ENCODE measurements at regions not wholly inside any gene's neighbourhood (a gene's known extent, or its start where the extent isn't known, plus 50 kb on each side); places are given as distances from the start of the nearest gene placed in this dataset.
"Not testable (repeated sequence)": the region's sequence is repeated elsewhere in the genome, so short reads cannot be mapped to it uniquely, and the experiment has no call there.

DNA sequence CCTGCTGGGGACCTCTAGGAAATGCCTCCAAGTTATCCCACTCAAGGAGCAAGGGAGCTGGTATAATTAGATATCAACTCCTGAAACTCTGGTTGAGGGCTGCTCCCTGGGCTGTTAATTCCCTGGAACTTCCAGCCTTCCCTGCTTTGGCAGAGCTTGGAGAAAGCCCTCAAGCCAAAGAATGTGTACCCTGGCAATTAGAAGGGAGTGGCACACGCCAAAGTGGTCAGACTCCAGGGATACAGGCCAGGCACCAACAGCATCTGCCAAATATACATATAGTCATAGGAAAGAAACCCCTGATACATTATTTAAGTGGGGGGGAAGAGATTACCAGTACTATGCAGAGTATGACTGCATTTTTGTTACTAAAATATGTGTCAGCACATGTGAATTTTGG, 616.8 kb downstream of the BCOR start:
- Histone ChIP-seq H3K4me1 (ENCODE audit: control insufficient read depth, insufficient read depth, low read length) (peaks cover 2% of the 10 kb centered on the region), H3K27me3 (replicated peaks; ENCODE audit: control insufficient read depth, insufficient read depth, low read length) (peaks cover 55% of the 10 kb centered on the region), H3K36me3 (ENCODE audit: control insufficient read depth, insufficient read depth, low read length, severe bottlenecking) (no peaks in the 10 kb centered on the region), H3K9me3 (ENCODE audit: control insufficient read depth, low read length) (peaks cover 13% of the 10 kb centered on the region), H3K4me3 (ENCODE audit: low read length) (no peak overlapping the region), H3K9ac (ENCODE audit: low read length) (no peak overlapping the region)
- DNase-seq (ENCODE audit: low read depth): no peak

DNA sequence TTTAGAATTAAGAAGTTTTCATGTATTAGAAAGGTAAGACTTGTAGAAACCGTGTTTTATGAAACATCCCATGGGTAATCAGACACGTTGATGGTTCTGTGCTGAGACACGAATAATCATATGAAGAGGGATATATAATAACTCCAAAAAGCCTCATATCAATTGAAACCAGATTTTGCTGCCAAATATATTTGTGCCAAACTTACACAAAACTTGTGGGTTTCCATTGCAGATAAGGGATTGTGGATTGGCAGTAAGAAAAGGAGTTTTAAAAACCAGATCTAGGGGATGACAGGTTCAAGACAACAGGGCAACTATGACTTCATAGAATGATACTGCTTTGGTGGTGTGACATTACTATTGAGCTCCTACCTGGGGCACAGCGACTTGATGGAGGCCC, 616.1 kb downstream of the BCOR start:
- no peak for DNase-seq (ENCODE audit: low read depth)

DNA sequence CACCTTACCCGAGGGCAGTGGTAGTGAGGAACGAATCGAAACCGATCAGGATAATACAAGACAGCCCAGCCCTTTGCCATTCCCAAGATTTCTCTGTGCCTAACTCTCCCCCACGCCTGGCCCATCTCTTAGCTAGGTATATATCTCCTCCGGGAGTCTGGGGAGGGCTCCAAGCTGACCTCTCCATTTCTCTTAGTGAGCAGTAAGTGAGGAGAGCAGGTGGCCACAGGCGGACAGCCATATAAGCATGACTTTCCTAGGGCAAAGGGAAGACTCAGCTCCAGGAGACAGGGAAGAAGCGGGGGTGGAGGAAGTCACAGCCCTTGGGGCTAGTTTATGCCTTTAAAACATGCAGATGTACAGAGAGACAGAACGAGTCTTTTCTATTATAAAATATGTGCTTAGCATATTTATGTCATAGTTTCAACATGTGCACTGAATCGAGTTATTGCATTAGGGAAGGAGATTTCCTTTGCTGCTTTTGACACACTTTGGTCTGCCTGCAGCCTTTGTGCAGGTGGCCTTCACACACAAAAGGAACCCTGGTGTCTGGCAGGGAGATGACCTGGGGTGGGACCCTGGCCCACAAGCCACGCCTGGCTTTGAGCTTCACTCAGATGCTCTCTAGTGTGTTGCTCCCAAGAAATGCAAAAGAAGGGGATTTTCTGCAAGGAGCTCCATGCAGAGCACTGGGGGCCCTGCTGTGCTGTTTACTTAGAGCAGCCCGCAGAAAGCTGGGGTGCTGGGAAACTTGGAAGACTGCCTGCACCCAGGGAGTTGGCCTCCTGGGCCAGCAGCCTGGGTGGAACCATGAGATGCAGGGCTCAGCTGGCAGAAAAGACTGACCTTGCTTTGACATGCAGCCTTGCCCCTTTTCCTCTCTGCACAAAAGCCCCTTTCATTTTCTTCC, 613.3 kb downstream of the BCOR start:
- Histone ChIP-seq H3K4me3 (ENCODE audit: low read length) (no peak overlapping the region), H3K36me3 (ENCODE audit: control insufficient read depth, insufficient read depth, low read length, severe bottlenecking) (no peaks in the 10 kb centered on the region), H3K4me1 (ENCODE audit: control insufficient read depth, insufficient read depth, low read length) (no peaks in the 10 kb centered on the region), H3K9ac (ENCODE audit: low read length) (no peak overlapping the region), H3K27me3 (replicated peaks; ENCODE audit: control insufficient read depth, insufficient read depth, low read length) (peaks cover 61% of the 10 kb centered on the region), H3K9me3 (ENCODE audit: control insufficient read depth, low read length) (peaks cover 18% of the 10 kb centered on the region)
- no peak for DNase-seq (ENCODE audit: low read depth)

More for the DNA sequence above, 616.1 kb downstream of the BCOR start:
- H3K4me3 ChIP-seq (ENCODE audit: low read length): no peak overlapping the region
- peaks cover under 1% of the 10 kb centered on the region for H3K4me1 ChIP-seq (ENCODE audit: control insufficient read depth, insufficient read depth, low read length)
- H3K9ac ChIP-seq (ENCODE audit: low read length): no peak overlapping the region
- H3K27me3 ChIP-seq (replicated peaks; ENCODE audit: control insufficient read depth, insufficient read depth, low read length): peaks cover 58% of the 10 kb centered on the region
- peaks cover 13% of the 10 kb centered on the region for H3K9me3 ChIP-seq (ENCODE audit: control insufficient read depth, low read length)
- no peaks in the 10 kb centered on the region for H3K36me3 ChIP-seq (ENCODE audit: control insufficient read depth, insufficient read depth, low read length, severe bottlenecking)

DNA sequence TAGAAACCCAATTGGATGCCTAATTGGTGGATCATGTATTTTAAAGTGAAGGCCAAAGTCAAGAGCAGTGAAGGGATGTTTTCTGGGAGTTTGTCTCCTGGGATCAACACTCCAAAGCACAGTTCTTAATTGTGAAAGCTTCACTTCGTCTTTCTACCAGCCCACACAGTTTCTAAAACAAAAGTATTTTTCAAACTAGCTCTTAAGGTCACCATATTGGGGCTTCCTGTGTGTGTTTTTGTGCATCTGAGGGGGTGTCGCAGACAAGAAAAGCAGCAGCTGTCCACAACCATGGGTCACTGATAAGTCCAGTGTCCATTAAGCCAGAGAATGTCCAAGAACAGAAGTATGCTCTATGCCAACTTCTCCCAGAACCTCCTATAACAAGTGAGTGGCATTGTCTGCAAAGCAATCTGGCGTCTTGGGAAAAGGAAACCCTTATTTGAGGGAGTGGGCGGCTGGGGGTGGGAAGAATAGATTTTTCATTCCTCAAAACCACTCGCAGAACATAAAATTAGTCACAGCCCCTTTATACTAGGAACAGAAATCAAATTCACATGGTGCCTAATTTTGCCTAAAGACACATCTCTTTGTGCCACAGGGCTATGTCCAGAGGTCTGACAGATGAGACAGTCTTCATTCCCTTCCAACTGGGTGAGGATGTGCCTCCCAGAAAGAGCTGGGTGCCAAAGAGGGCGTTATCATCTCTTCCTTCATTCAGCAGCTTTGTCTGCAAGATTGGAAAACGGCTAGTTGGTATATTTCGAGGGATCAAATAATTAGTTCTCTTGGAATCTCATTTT, 610.4 kb downstream of the BCOR start:
- no peak for DNase-seq (ENCODE audit: low read depth)
- no peaks in the 10 kb centered on the region for H3K4me1 ChIP-seq (ENCODE audit: control insufficient read depth, insufficient read depth, low read length)
- H3K4me3 ChIP-seq (ENCODE audit: low read length): no peak overlapping the region
- peaks cover 57% of the 10 kb centered on the region for H3K27me3 ChIP-seq (replicated peaks; ENCODE audit: control insufficient read depth, insufficient read depth, low read length)
- H3K9ac ChIP-seq (ENCODE audit: low read length): no peak overlapping the region
- peaks cover 18% of the 10 kb centered on the region for H3K9me3 ChIP-seq (ENCODE audit: control insufficient read depth, low read length)
- no peaks in the 10 kb centered on the region for H3K36me3 ChIP-seq (ENCODE audit: control insufficient read depth, insufficient read depth, low read length, severe bottlenecking)

DNA sequence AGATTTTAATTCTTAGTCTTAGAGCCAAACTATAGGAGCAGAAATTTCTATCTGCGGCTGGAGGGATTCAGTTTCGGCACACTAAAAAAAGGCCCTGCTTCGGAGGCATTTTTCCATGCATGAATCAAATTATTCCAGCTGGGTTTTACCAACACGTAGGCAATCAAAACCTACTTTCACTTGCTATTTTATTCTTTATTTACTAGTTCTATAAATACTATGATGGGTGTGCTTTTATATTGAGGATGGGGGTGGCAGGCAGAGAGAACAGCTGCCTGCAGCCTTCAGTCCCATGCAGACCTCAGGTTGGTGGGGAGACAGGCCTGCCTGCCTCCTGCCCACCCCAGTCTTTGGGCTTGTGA, 609.8 kb downstream of the BCOR start:
- Histone ChIP-seq H3K4me1 (ENCODE audit: control insufficient read depth, insufficient read depth, low read length) (no peaks in the 10 kb centered on the region), H3K9me3 (ENCODE audit: control insufficient read depth, low read length) (peaks cover 14% of the 10 kb centered on the region), H3K4me3 (ENCODE audit: low read length) (no peak overlapping the region), H3K9ac (ENCODE audit: low read length) (no peak overlapping the region), H3K27me3 (replicated peaks; ENCODE audit: control insufficient read depth, insufficient read depth, low read length) (peaks cover 52% of the 10 kb centered on the region), H3K36me3 (ENCODE audit: control insufficient read depth, insufficient read depth, low read length, severe bottlenecking) (no peaks in the 10 kb centered on the region)
- DNase-seq (ENCODE audit: low read depth): no peak

DNA sequence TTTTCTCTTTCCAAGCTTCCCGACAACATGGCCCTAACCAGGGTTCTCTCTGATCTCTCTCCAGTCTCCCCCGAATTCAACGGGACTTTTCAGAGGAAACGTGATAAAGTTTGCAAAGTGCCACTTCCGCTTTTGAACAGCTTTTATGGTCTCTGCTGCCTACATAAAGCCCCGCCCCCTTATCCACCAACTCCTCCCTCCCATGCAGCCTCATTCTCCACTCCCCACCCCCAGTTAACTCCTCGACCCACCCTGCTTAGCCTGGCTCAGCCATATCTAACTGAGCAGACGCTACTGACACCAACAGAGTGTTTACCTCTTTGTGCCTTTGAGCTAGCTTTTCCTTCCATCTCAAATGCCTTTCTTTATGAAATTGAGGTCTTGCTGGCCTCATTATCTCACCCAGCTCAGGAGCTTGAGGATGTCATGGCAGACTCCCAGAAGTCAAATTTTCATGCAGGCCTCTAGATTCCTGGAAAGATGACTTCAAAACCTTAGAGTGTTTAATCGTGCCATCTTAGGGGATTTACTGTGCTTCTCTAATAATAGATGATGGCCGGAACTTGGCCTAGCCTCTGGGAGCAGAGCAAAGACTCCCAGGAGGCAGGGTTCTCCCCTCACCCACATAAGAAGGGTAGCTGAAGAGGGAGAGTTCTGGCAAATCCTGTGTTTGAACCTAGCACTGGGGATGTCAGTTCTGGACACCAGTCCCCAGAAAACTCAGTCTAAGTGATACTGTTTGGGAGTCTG, 606.0 kb downstream of the BCOR start:
- no peak for DNase-seq (ENCODE audit: low read depth)
- H3K4me3 ChIP-seq (ENCODE audit: low read length): no peak overlapping the region
- H3K9ac ChIP-seq (ENCODE audit: low read length): no peak overlapping the region
- peaks cover 31% of the 10 kb centered on the region for H3K27me3 ChIP-seq (replicated peaks; ENCODE audit: control insufficient read depth, insufficient read depth, low read length)
- H3K4me1 ChIP-seq (ENCODE audit: control insufficient read depth, insufficient read depth, low read length): no peaks in the 10 kb centered on the region
- no peaks in the 10 kb centered on the region for H3K36me3 ChIP-seq (ENCODE audit: control insufficient read depth, insufficient read depth, low read length, severe bottlenecking)
- peaks cover 11% of the 10 kb centered on the region for H3K9me3 ChIP-seq (ENCODE audit: control insufficient read depth, low read length)

DNA sequence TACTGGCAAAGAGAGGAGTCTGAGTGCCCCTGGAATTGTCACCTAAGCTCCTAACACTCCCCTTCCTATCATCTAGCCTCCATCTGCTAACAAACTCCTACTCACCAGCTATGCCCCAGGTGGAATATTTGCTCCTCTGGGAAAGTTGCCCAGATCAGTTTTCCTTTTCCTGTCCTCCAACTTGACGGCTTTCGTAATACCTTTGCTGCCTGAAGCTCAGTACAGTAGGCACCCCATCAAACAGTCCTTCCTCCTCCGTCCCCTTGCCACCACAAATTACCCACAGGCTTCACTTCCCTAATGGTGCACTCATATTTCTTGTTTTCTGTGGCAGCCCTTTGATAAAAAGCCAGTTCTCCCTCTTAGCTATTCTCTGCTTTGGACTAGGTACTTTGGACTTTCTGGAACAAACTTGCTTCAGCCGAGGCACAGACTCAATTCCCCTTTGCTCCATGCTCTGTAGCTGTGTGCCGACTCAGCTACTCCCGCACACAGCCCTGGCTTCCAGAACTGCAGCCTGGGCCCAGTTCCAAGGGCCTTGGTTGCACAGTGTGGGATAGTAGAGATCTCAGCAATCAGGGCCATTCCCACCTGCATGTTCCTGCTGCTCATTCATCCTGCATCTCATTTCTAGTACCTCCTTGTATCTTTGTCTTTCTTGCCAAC, 605.1 kb downstream of the BCOR start:
- Histone ChIP-seq H3K4me1 (ENCODE audit: control insufficient read depth, insufficient read depth, low read length) (no peaks in the 10 kb centered on the region), H3K36me3 (ENCODE audit: control insufficient read depth, insufficient read depth, low read length, severe bottlenecking) (no peaks in the 10 kb centered on the region), H3K4me3 (ENCODE audit: low read length) (no peak overlapping the region), H3K9me3 (ENCODE audit: control insufficient read depth, low read length) (peaks cover 6% of the 10 kb centered on the region), H3K27me3 (replicated peaks; ENCODE audit: control insufficient read depth, insufficient read depth, low read length) (peaks cover 26% of the 10 kb centered on the region), H3K9ac (ENCODE audit: low read length) (no peak overlapping the region)
- DNase-seq (ENCODE audit: low read depth): no peak

DNA sequence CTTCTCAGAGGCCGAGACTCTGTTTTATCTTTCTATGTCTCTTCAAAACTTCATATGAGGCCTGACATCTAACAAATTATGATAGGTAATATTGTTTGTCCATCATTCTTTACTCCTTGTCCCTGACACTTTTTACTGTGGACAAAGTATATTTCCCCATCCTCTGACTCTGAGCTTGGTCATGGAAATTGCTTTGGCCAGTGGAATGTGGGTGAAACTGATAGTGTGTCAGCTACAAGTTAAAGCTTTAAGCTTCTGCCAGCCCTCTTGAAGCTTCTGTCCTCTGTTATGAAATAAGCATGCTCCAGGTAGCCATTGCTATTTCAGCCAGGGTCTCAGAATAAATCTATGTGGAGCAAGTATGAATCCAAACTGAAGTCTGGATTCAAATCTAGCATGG, 604.6 kb downstream of the BCOR start:
- Histone ChIP-seq H3K9me3 (ENCODE audit: control insufficient read depth, low read length) (peaks cover 6% of the 10 kb centered on the region), H3K9ac (ENCODE audit: low read length) (no peak overlapping the region), H3K27me3 (replicated peaks; ENCODE audit: control insufficient read depth, insufficient read depth, low read length) (peaks cover 26% of the 10 kb centered on the region), H3K36me3 (ENCODE audit: control insufficient read depth, insufficient read depth, low read length, severe bottlenecking) (no peaks in the 10 kb centered on the region), H3K4me3 (ENCODE audit: low read length) (no peak overlapping the region), H3K4me1 (ENCODE audit: control insufficient read depth, insufficient read depth, low read length) (peaks cover 3% of the 10 kb centered on the region)
- DNase-seq (ENCODE audit: low read depth): no peak

DNA sequence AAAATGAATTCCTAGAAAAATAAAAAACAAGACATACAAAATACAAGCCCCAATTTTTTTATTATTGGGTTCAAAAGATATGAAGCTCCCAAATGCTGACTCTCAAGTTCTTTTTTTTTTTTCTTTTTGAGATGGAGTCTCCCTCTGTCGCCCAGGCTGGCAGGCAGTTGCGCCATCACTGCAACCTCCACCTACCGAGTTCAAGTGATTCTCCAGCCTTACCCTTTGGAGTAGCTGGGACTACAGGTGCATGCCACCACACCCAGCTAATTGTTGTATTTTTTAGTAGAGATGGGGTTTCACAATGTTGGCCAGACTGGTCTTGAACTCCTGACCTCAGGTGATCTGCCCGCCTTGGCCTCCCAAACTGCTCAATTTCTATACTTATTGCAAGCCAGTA, 600.6 kb downstream of the BCOR start:
- H3K4me3 ChIP-seq (ENCODE audit: low read length); H3K36me3 ChIP-seq (ENCODE audit: control insufficient read depth, insufficient read depth, low read length, severe bottlenecking): not testable (repeated sequence)
- peaks cover 17% of the 10 kb centered on the region for H3K27me3 ChIP-seq (replicated peaks; ENCODE audit: control insufficient read depth, insufficient read depth, low read length)

DNA sequence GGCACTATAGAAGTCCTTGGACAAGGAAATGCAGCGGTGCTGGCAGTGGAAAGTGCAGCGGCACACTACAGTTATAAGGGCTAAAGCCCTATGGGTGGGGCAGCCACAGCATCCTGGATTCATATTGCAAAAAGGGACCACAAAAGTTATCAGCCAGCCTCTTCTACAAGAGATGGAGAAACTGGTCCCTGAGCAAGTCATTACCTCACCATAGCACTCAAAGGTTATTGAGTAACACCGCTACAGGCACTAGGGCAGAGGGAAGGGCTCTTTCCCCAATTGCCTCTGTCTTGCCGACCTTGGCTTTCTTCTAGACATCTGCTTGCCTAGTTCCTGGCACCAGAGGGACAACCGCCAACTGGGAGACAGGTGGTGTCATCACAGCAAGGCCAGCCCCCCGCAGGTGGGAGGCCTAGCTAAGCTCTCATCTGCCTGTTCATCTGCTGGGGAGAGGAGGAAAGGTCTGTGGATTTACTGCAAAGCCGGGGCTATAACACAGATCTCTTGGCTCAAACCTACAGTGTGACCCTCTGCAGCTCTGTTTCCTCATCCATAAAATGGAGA, 600.0 kb downstream of the BCOR start:
- Histone ChIP-seq H3K4me3 (ENCODE audit: low read length) (no peak overlapping the region), H3K27me3 (replicated peaks; ENCODE audit: control insufficient read depth, insufficient read depth, low read length) (peaks cover 17% of the 10 kb centered on the region), H3K9ac (ENCODE audit: low read length) (no peak overlapping the region), H3K9me3 (ENCODE audit: control insufficient read depth, low read length) (peaks cover 14% of the 10 kb centered on the region), H3K4me1 (ENCODE audit: control insufficient read depth, insufficient read depth, low read length) (peaks cover 6% of the 10 kb centered on the region), H3K36me3 (ENCODE audit: control insufficient read depth, insufficient read depth, low read length, severe bottlenecking) (no peaks in the 10 kb centered on the region)
- no peak for DNase-seq (ENCODE audit: low read depth)

More for the DNA sequence above, 600.6 kb downstream of the BCOR start:
- not testable (repeated sequence) for DNase-seq (ENCODE audit: low read depth); H3K4me1 ChIP-seq (ENCODE audit: control insufficient read depth, insufficient read depth, low read length); H3K9ac ChIP-seq (ENCODE audit: low read length)
- H3K9me3 ChIP-seq (ENCODE audit: control insufficient read depth, low read length): peaks cover 14% of the 10 kb centered on the region
